ENCODE measurements at regions not wholly inside any gene's neighbourhood (a gene's known extent, or its start where the extent isn't known, plus 50 kb on each side); places are given as distances from the start of the nearest gene placed in this dataset.

GRCh38 chr9:109585796-109586195 is 87.7 kb upstream of the PTPN3 start:
- H3K27me3 ChIP-seq (ENCODE audit: low read depth) = no peaks in the 10 kb centered on the region
- no peak overlapping the region for H3K27ac ChIP-seq (replicated peaks)
- no peak for DNase-seq
- intact Hi-C loops (cut with micrococcal nuclease) = no loop called here
- peaks cover 16% of the 10 kb centered on the region for H3K9me3 ChIP-seq (replicated peaks)
- H3K4me1 ChIP-seq = peaks cover 19% of the 10 kb centered on the region
- TF ChIP-seq, protein P1, sequence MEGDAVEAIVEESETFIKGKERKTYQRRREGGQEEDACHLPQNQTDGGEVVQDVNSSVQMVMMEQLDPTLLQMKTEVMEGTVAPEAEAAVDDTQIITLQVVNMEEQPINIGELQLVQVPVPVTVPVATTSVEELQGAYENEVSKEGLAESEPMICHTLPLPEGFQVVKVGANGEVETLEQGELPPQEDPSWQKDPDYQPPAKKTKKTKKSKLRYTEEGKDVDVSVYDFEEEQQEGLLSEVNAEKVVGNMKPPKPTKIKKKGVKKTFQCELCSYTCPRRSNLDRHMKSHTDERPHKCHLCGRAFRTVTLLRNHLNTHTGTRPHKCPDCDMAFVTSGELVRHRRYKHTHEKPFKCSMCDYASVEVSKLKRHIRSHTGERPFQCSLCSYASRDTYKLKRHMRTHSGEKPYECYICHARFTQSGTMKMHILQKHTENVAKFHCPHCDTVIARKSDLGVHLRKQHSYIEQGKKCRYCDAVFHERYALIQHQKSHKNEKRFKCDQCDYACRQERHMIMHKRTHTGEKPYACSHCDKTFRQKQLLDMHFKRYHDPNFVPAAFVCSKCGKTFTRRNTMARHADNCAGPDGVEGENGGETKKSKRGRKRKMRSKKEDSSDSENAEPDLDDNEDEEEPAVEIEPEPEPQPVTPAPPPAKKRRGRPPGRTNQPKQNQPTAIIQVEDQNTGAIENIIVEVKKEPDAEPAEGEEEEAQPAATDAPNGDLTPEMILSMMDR (IDR thresholded peaks at IDR 0.05; ENCODE audit: borderline replicate concordance) = no peak
- no peak overlapping the region for H3K4me3 ChIP-seq
- no peaks in the 10 kb centered on the region for H3K36me3 ChIP-seq

- TF ChIP-seq, protein P1 (IDR thresholded peaks at IDR 0.05; ENCODE audit: borderline replicate concordance) = no peak
- Histone ChIP-seq H3K4me3 (no peak overlapping the region), H3K4me1 (peaks cover 21% of the 10 kb centered on the region), H3K27me3 (ENCODE audit: low read depth) (no peaks in the 10 kb centered on the region), H3K27ac (replicated peaks) (no peak overlapping the region), H3K9me3 (replicated peaks) (peaks cover 16% of the 10 kb centered on the region), H3K36me3 (no peaks in the 10 kb centered on the region)
- no peak for DNase-seq
- intact Hi-C loops (cut with micrococcal nuclease) = no loop called here
Observed at GRCh38 chr9:109586993-109587392, 88.9 kb upstream of the PTPN3 start.

- Histone ChIP-seq H3K4me3 (no peak overlapping the region), H3K36me3 (no peaks in the 10 kb centered on the region), H3K4me1 (peaks cover 21% of the 10 kb centered on the region), H3K27ac (replicated peaks) (peak overlapping the region; percentile 78), H3K27me3 (ENCODE audit: low read depth) (no peaks in the 10 kb centered on the region), H3K9me3 (replicated peaks) (peaks cover 7% of the 10 kb centered on the region)
- TF ChIP-seq, protein P1 (IDR thresholded peaks at IDR 0.05; ENCODE audit: borderline replicate concordance) = peak; percentile 6
- no peak for DNase-seq
- intact Hi-C loops (cut with micrococcal nuclease) = no loop called here
Observed at GRCh38 chr9:109588415-109588814, 90.3 kb upstream of the PTPN3 start.

DNA sequence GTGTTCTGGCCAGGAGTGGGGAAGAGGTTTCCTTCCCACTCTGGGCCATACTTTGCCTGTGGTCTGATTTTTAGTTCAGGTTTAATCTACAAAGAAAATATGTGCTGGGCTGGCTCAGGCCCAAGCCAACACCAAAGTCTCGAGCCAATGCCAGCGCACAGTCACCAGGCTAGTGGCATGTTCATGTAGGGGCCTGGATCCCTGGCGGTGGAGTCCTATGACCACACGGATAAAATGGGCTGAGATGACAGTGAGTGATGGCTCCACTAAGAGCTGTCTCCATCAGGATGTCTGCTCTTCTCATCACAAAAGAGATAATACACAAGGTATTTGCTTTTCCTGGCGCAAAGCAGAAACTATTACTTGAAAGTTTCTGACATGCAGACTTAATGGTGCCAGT is 92.9 kb upstream of the PTPN3 start:
- Histone ChIP-seq H3K4me1 (peaks cover 21% of the 10 kb centered on the region), H3K9me3 (replicated peaks) (peaks cover 7% of the 10 kb centered on the region), H3K27ac (replicated peaks) (peak overlapping the region; percentile 46), H3K36me3 (no peaks in the 10 kb centered on the region), H3K27me3 (ENCODE audit: low read depth) (no peaks in the 10 kb centered on the region), H3K4me3 (no peak overlapping the region)
- DNase-seq = peak; percentile 47
- TF ChIP-seq, protein P1 (IDR thresholded peaks at IDR 0.05; ENCODE audit: borderline replicate concordance) = no peak
- intact Hi-C loops (cut with micrococcal nuclease) = no loop called here

DNA sequence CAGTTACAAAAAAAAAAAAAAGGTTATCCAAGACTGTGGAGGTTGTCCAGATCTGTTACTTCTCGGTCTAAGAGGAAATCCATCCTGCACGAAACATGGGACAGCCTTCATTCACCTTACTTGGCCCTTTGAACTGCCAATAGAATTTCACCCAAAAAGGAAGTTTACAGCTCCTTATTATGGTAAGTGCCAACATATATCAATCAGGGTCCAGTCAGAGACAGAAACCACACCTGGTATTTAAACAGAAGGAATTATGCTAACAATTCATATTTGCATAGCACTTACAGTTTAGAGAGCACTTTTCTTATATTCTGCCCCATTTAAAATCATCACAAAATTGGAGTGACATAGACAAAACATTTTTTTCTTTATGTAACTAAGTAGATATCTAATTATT is 93.6 kb upstream of the PTPN3 start:
- no peak for DNase-seq
- H3K27me3 ChIP-seq (ENCODE audit: low read depth) = no peaks in the 10 kb centered on the region
- TF ChIP-seq, protein P1 (IDR thresholded peaks at IDR 0.05; ENCODE audit: borderline replicate concordance) = no peak
- H3K36me3 ChIP-seq = no peaks in the 10 kb centered on the region
- H3K9me3 ChIP-seq (replicated peaks) = peaks cover 7% of the 10 kb centered on the region
- H3K27ac ChIP-seq (replicated peaks) = no peak overlapping the region
- no peak overlapping the region for H3K4me3 ChIP-seq
- intact Hi-C loops (cut with micrococcal nuclease) = no loop called here
- peaks cover 21% of the 10 kb centered on the region for H3K4me1 ChIP-seq

- H3K4me1 ChIP-seq = peaks cover 15% of the 10 kb centered on the region
- H3K27me3 ChIP-seq (ENCODE audit: low read depth) = no peaks in the 10 kb centered on the region
- intact Hi-C loops (cut with micrococcal nuclease) = no loop called here
- TF ChIP-seq, protein P1 (IDR thresholded peaks at IDR 0.05; ENCODE audit: borderline replicate concordance) = no peak
- H3K36me3 ChIP-seq = no peaks in the 10 kb centered on the region
- DNase-seq = no peak
- no peak overlapping the region for H3K27ac ChIP-seq (replicated peaks)
- no peak overlapping the region for H3K4me3 ChIP-seq
- peaks cover 7% of the 10 kb centered on the region for H3K9me3 ChIP-seq (replicated peaks)
Observed at GRCh38 chr9:109593612-109594011, 95.5 kb upstream of the PTPN3 start.
